ENCODE measurements at regions not wholly inside any gene's neighbourhood (a gene's known extent, or its start where the extent isn't known, plus 50 kb on each side); places are given as distances from the start of the nearest gene placed in this dataset.

GRCh38 chr13:91101381-91101780 lies 246.1 kb upstream of the MIR17HG start:
- TF ChIP-seq CTCF (IDR thresholded peaks at IDR 0.05) (no peak), POLR2A (IDR thresholded peaks at IDR 0.05) (no peak)
